SK-N-SH treated with all-trans-retinoic acid at 6 μM for 48 hours (cell line): ENCODE measurements at regions not wholly inside any gene's neighbourhood (a gene's known extent, or its start where the extent isn't known, plus 50 kb on each side); places are given as distances from the start of the nearest gene placed in this dataset.

Experiments used
- ARNTL ChIP-seq: fragments of 450-650 bp; formaldehyde crosslinking; IDR thresholded peaks from 2 replicates; pipeline ENCODE4 v1.5.0; 2020; ENCODE audit warnings: low read depth, mild to moderate bottlenecking, moderate library complexity, borderline replicate concordance
- ESRRG ChIP-seq: fragments of 250-450 bp; sonication (Bioruptor Pico); IDR thresholded peaks from 2 replicates; pipeline ENCODE4 v1.6.1; 2021; ENCODE audit warnings: mild to moderate bottlenecking
- PATZ1 ChIP-seq: fragments of 250-450 bp; sonication (Bioruptor Pico); IDR thresholded peaks from 2 replicates; pipeline ENCODE4 v1.8.0; 2020; ENCODE audit warnings: mild to moderate bottlenecking, moderate library complexity, borderline replicate concordance
- RARB ChIP-seq: fragments of 250-450 bp; sonication (Bioruptor Pico); IDR thresholded peaks from 2 replicates; pipeline ENCODE4 v1.8.0; 2021; ENCODE audit warnings: mild to moderate bottlenecking, moderate library complexity
- SNAI2 ChIP-seq: fragments of 250-450 bp; sonication (Bioruptor Pico); IDR thresholded peaks from 2 replicates; pipeline ENCODE4 v1.5.0; 2020; ENCODE audit warnings: mild to moderate bottlenecking, moderate library complexity
- ZNF565 ChIP-seq: fragments of 450-650 bp; formaldehyde crosslinking; conservative IDR thresholded peaks from 2 replicates; pipeline ENCODE4 v1.5.0; 2020; ENCODE audit warnings: low read depth, mild to moderate bottlenecking, moderate library complexity
- ZNF8 ChIP-seq: fragments of 450-650 bp; formaldehyde crosslinking; IDR thresholded peaks from 2 replicates; pipeline ENCODE4 v1.5.0; 2020; ENCODE audit warnings: mild to moderate bottlenecking, moderate library complexity

GRCh38 chr10:108789336-108789735 is 1134.0 kb downstream of the XPNPEP1 start:
- TF ChIP-seq PATZ1 (CRISPR knock-in tag) (no peak), ARNTL (CRISPR knock-in tag) (no peak), SNAI2 (CRISPR knock-in tag) (no peak), RARB (no peak), ZNF565 (CRISPR knock-in tag) (no peak), ESRRG (no peak), ZNF8 (CRISPR knock-in tag) (no peak)
